ENCODE measurements at regions not wholly inside any gene's neighbourhood (a gene's known extent, or its start where the extent isn't known, plus 50 kb on each side); places are given as distances from the start of the nearest gene placed in this dataset.

DNA sequence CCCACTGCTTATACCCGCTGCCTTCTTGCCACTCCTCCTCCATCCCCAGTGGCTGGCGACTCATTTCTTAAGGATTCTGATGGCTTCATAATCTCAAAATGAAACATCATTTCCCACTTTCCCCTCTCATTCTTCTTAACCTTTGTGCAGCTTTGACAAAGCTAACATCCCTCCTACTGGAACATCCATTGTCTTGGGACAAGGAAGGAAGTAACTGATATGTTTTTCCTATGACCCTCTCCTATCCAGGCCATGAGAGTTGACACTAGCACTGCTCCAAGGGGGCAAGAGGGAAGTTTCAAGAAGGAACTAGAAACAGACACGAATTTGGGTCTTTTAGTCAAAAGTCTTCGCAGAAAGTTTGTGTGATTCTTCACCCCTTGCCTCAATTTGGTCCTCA lies 71.7 kb upstream of the SNX2 start:
- Histone ChIP-seq H3K9ac (ENCODE audit: low read length) (no peak overlapping the region), H3K4me3 (ENCODE audit: low read length) (no peak overlapping the region), H2AFZ (ENCODE audit: low read depth, low read length) (no peak overlapping the region), H3K9me3 (ENCODE audit: low read length) (no peaks in the 10 kb centered on the region), H3K36me3 (ENCODE audit: insufficient read depth, low read length) (no peaks in the 10 kb centered on the region), H4K20me1 (ENCODE audit: insufficient read depth) (no peaks in the 10 kb centered on the region), H3K9me2 (ENCODE audit: insufficient read depth, low read length) (no peaks in the 10 kb centered on the region), H3K4me2 (ENCODE audit: low read length) (no peak overlapping the region), H3K79me2 (replicated peaks; ENCODE audit: insufficient read depth, low read length) (no peaks in the 10 kb centered on the region), H3K27ac (ENCODE audit: low read length) (no peak overlapping the region), H3K27me3 (ENCODE audit: insufficient read depth, low read depth, low read length) (no peaks in the 10 kb centered on the region), H3F3A (ENCODE audit: insufficient read depth, low read length, poor library complexity, severe bottlenecking) (no peaks in the 10 kb centered on the region)
- TF ChIP-seq TAF1 (IDR thresholded peaks at IDR 0.05; ENCODE audit: low read depth) (no peak), CTCF (IDR thresholded peaks at IDR 0.05; ENCODE audit: poor library complexity, severe bottlenecking) (no peak), EZH2 (IDR thresholded peaks at IDR 0.05; ENCODE audit: borderline replicate concordance, insufficient read depth, low read length, poor library complexity, severe bottlenecking) (no peak), REST (IDR thresholded peaks at IDR 0.05; ENCODE audit: borderline replicate concordance) (no peak), SMC3 (conservative IDR thresholded peaks at IDR 0.05; ENCODE audit: poor library complexity) (no peak), POLR2AphosphoS5 (IDR thresholded peaks at IDR 0.05) (no peak), RAD21 (conservative IDR thresholded peaks at IDR 0.05) (no peak), EP300 (conservative IDR thresholded peaks at IDR 0.05; ENCODE audit: poor library complexity, severe bottlenecking) (no peak), MXI1 (conservative IDR thresholded peaks at IDR 0.05; ENCODE audit: poor library complexity, severe bottlenecking) (no peak)

- Histone ChIP-seq H3K79me2 (replicated peaks; ENCODE audit: insufficient read depth, low read length) (no peaks in the 10 kb centered on the region), H3K27me3 (ENCODE audit: insufficient read depth, low read depth, low read length) (no peaks in the 10 kb centered on the region), H3K9me3 (ENCODE audit: low read length) (no peaks in the 10 kb centered on the region), H3F3A (ENCODE audit: insufficient read depth, low read length, poor library complexity, severe bottlenecking) (no peaks in the 10 kb centered on the region), H3K9me2 (ENCODE audit: insufficient read depth, low read length) (no peaks in the 10 kb centered on the region), H3K36me3 (ENCODE audit: insufficient read depth, low read length) (no peaks in the 10 kb centered on the region), H4K20me1 (ENCODE audit: insufficient read depth) (no peaks in the 10 kb centered on the region), H3K4me2 (ENCODE audit: low read length) (no peak overlapping the region), H2AFZ (ENCODE audit: low read depth, low read length) (no peak overlapping the region), H3K4me3 (ENCODE audit: low read length) (no peak overlapping the region), H3K9ac (ENCODE audit: low read length) (no peak overlapping the region), H3K27ac (ENCODE audit: low read length) (no peak overlapping the region)
- no peak for TF ChIP-seq MXI1 (conservative IDR thresholded peaks at IDR 0.05; ENCODE audit: poor library complexity, severe bottlenecking)
- no peak for TF ChIP-seq POLR2AphosphoS5 (IDR thresholded peaks at IDR 0.05)
- peak; percentile 58 for TF ChIP-seq CTCF (IDR thresholded peaks at IDR 0.05; ENCODE audit: poor library complexity, severe bottlenecking)
- TF ChIP-seq TAF1 (IDR thresholded peaks at IDR 0.05; ENCODE audit: low read depth): no peak
- peak; percentile 51 for TF ChIP-seq SMC3 (conservative IDR thresholded peaks at IDR 0.05; ENCODE audit: poor library complexity)
- TF ChIP-seq EP300 (conservative IDR thresholded peaks at IDR 0.05; ENCODE audit: poor library complexity, severe bottlenecking): no peak
- TF ChIP-seq EZH2 (IDR thresholded peaks at IDR 0.05; ENCODE audit: borderline replicate concordance, insufficient read depth, low read length, poor library complexity, severe bottlenecking): no peak
- TF ChIP-seq REST (IDR thresholded peaks at IDR 0.05; ENCODE audit: borderline replicate concordance): no peak
- TF ChIP-seq RAD21 (conservative IDR thresholded peaks at IDR 0.05): peak; percentile 37
Measured at GRCh38 chr5:122704247-122705036, 70.4 kb upstream of the SNX2 start.

Measured in neural cell (in vitro differentiated cells).